HG02678 (cell line): ENCODE measurements at regions not wholly inside any gene's neighbourhood (a gene's known extent, or its start where the extent isn't known, plus 50 kb on each side); places are given as distances from the start of the nearest gene placed in this dataset.

ENCODE experiments used
- ATAC-seq: cut with Tn5 transposase; IDR thresholded peaks from one replicate; pipeline ENCODE4 v1.9.1; 2021; ENCODE audit warnings: mild to moderate bottlenecking, moderate library complexity; ENCODE audit not compliant: unreplicated experiment

- no peak for ATAC-seq
Measured at GRCh38 chr2:58913082-58913726, 672.1 kb upstream of the FANCL start.

GRCh38 chr2:58911877-58912276, 670.8 kb upstream of the FANCL start:
- no peak for ATAC-seq

GRCh38 chr2:58908501-58909154, 667.5 kb upstream of the FANCL start:
- no peak for ATAC-seq

GRCh38 chr2:58907644-58908043, 666.5 kb upstream of the FANCL start:
- no peak for ATAC-seq

- ATAC-seq, result no peak
Measured at GRCh38 chr2:58906081-58906645, 665.0 kb upstream of the FANCL start.

GRCh38 chr2:58904095-58904494, 663.0 kb upstream of the FANCL start:
- ATAC-seq, result no peak

GRCh38 chr2:58903427-58903826, 662.3 kb upstream of the FANCL start:
- ATAC-seq, result no peak

- no peak for ATAC-seq
Measured at GRCh38 chr2:58900246-58901027, 659.3 kb upstream of the FANCL start.

GRCh38 chr2:58899692-58900091, 658.6 kb upstream of the FANCL start:
- ATAC-seq, result no peak

- no peak for ATAC-seq
Measured at GRCh38 chr2:58896638-58897037, 655.5 kb upstream of the FANCL start.

- no peak for ATAC-seq
Measured at GRCh38 chr2:58895857-58896256, 654.7 kb upstream of the FANCL start.

- ATAC-seq, result no peak
Measured at GRCh38 chr2:58893656-58894351, 652.7 kb upstream of the FANCL start.

- ATAC-seq, result no peak
Measured at GRCh38 chr2:58891828-58892377, 650.8 kb upstream of the FANCL start.

- ATAC-seq, result no peak
Measured at GRCh38 chr2:58890865-58891525, 649.9 kb upstream of the FANCL start.

- no peak for ATAC-seq
Measured at GRCh38 chr2:58886009-58886408, 644.9 kb upstream of the FANCL start.

- ATAC-seq, result no peak
Measured at GRCh38 chr2:58879834-58880233, 638.7 kb upstream of the FANCL start.

- ATAC-seq, result no peak
Measured at GRCh38 chr2:58878778-58879177, 637.7 kb upstream of the FANCL start.

GRCh38 chr2:58876126-58876525, 635.0 kb upstream of the FANCL start:
- ATAC-seq, result no peak

- no peak for ATAC-seq
Measured at GRCh38 chr2:58875436-58875835, 634.3 kb upstream of the FANCL start.

- peak; percentile 52 for ATAC-seq
Measured at GRCh38 chr2:58871469-58872142, 630.5 kb upstream of the FANCL start.
